IgD-negative memory B cell (primary cell): ENCODE measurements at regions not wholly inside any gene's neighbourhood (a gene's known extent, or its start where the extent isn't known, plus 50 kb on each side); places are given as distances from the start of the nearest gene placed in this dataset.
"Not testable (repeated sequence)": the region's sequence is repeated elsewhere in the genome, so short reads cannot be mapped to it uniquely, and the experiment has no call there.

Source experiments
- H3K27ac Mint-ChIP-seq, 3 donors: one replicate each; pipeline ENCODE4 v1.8.0; 2020 to 2022; ENCODE audit warnings: mild to moderate bottlenecking in 3 of 3, mixed read lengths in 3 of 3, moderate library complexity in 1 of 3
- H3K27me3 Mint-ChIP-seq: one replicate; pipeline ENCODE4 v1.8.0; 2021; ENCODE audit warnings: mixed read lengths
- H3K36me3 Mint-ChIP-seq: one replicate; pipeline ENCODE4 v1.8.0; 2020; ENCODE audit warnings: mild to moderate bottlenecking, mixed read lengths
- H3K4me1 Mint-ChIP-seq, 3 donors: one replicate each; pipeline ENCODE4 v1.8.0; 2020 to 2022; ENCODE audit warnings: mixed read lengths in 3 of 3, mild to moderate bottlenecking in 1 of 3
- H3K4me3 Mint-ChIP-seq, 4 donors: one replicate each; pipeline ENCODE4 v1.8.0; 2020 to 2022; ENCODE audit warnings: mild to moderate bottlenecking in 4 of 4, mixed read lengths in 4 of 4, moderate library complexity in 3 of 4
- H3K9me3 Mint-ChIP-seq, 3 donors: one replicate each; pipeline ENCODE4 v1.8.0; 2020 to 2021; ENCODE audit warnings: mixed read lengths in 3 of 3, mild to moderate bottlenecking in 1 of 3

DNA sequence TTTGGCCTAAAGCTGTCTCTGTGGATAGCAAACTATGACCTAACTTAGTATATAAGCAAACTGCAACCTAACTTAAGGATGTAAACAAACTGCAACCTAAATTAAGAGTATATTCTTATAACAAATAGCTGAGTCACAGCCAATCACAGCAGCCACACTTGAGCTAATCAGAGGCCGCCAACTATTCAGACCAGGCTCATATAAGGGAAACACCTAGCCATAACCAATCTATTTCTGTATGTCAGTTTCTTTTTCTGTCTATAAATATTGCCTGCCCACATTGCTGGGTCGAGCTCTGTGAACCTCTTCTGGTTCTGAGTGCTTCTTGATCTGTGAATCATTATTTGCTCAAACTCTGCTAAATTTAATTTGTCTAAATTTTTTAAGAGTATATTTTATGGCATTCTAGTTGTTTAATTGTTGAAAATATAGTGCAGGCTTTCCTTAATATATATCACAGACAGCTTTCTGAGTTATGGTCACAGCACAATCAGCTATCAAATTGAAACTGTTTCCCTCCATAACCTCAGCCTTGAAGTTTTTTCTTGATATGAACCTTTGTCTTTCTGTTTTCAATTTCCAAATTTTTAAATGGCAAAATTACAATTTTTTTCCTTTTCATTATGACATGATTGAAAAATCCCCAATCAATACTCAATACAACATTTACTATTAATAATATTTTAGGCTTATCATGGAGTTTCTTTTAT is 327.1 kb upstream of the NUDT12 start:
- Mint-ChIP-seq H3K4me1 (no peaks in the 10 kb centered on the region), H3K4me3 (no peak overlapping the region), H3K27ac (no peak overlapping the region), H3K36me3 (no peaks in the 10 kb centered on the region), H3K27me3 (no peaks in the 10 kb centered on the region), H3K9me3 (no peaks in the 10 kb centered on the region)

DNA sequence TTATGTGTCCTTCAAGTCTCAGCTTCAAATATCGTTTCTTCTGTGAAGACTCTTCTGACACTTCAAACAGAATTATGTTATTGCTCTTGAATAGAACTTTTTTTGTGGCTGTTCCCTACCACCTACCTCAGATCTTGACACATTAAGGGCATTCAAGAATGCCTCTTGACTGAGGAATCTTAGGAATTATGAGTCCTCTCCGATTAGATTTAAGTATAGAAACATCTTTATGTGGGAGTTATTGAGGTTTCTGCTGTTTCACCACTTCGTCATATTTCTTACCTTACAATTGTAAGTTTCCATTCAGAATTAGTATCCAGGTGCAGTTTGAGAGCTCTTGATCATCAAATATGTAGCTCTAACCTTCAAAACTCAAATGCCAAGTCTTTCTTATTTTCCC is 324.2 kb upstream of the NUDT12 start:
- no peaks in the 10 kb centered on the region for H3K36me3 Mint-ChIP-seq
- H3K9me3 Mint-ChIP-seq, result no peaks in the 10 kb centered on the region
- H3K4me3 Mint-ChIP-seq, result no peak overlapping the region
- no peaks in the 10 kb centered on the region for H3K4me1 Mint-ChIP-seq
- no peaks in the 10 kb centered on the region for H3K27me3 Mint-ChIP-seq
- H3K27ac Mint-ChIP-seq, result no peak overlapping the region

DNA sequence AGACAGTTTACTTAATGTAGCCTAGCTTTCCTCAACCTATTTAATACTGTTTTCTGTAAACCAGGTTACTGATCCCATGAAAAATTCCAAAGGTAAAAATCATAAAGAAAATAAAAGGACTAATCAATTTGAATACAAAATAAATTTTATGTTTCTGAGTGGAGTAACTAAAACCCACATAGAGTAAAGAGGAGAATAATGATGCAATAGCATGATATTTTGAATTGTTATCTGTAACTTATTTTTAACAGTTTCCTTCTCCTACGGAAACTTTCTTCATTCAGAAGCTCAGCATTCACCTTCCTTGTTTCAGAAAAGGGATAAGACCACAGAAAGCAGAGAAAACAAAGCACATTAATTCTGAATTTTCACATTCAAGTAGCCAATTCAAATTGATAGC is 320.6 kb upstream of the NUDT12 start:
- no peak overlapping the region for H3K27ac Mint-ChIP-seq
- no peaks in the 10 kb centered on the region for H3K27me3 Mint-ChIP-seq
- H3K4me1 Mint-ChIP-seq, result no peaks in the 10 kb centered on the region
- no peak overlapping the region for H3K4me3 Mint-ChIP-seq
- H3K36me3 Mint-ChIP-seq, result no peaks in the 10 kb centered on the region
- peaks cover 0 to 1% (median 0%) of the 10 kb centered on the region in 3 donors for H3K9me3 Mint-ChIP-seq

DNA sequence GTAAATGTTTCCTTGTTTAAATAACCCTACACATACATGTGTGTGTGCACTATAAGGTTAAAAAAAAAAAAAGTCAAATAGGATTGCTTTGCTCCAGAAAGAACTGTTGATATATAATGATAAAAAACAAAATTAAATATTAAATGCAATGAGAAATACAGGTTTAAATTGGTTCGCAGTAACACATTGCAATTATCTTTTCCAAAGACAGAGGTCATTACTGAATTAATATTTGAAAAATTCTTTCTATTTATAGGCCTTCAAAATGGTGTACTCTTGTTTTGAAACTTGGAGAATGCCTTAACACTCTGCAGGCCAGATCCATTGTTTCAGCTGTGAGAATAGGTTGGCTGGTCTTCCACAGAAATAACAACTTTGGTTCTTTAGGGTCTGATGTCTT is 319.0 kb upstream of the NUDT12 start:
- Mint-ChIP-seq H3K27ac (no peak overlapping the region), H3K4me1 (no peaks in the 10 kb centered on the region), H3K27me3 (no peaks in the 10 kb centered on the region), H3K4me3 (no peak overlapping the region), H3K9me3 (peaks cover 0 to 1% (median 0%) of the 10 kb centered on the region in 3 donors), H3K36me3 (no peaks in the 10 kb centered on the region)

DNA sequence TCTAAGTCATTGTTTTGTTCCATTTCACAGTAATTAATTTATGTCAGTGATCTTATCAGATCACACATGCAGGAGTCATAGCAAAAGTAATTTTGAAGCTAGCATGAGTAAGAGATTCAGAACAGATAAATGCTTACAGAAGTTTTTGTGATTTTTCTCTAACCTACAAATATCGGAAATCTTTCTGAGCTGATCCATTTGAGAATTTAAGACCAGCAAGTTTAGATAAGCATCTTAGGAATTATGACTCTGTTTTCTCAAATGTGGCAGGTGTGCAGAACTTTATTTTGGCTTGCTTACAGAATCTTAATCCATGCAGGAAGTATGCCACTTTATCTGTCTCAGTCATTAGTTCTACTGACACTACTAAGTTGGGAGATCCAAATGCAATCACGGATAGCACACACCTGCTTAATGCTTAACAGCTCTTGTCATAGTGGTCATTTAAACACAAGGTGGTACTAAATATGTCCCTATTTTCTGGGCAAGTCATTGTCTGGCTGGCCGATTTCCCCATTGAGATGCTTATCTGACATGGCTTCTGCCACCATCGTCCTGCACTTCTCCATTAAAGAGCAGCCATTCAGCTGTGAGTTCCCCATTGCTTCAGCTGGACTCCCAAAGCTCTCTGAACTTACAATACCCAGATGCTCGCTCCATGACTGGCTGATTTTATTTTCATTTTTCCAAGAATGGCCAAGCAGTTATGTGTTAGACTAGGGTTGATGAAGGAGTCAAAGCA is 305.4 kb upstream of the NUDT12 start:
- Mint-ChIP-seq H3K4me3 (no peak overlapping the region), H3K36me3 (no peaks in the 10 kb centered on the region), H3K27me3 (no peaks in the 10 kb centered on the region), H3K9me3 (peaks cover 0 to 5% (median 3%) of the 10 kb centered on the region in 3 donors), H3K4me1 (no peaks in the 10 kb centered on the region), H3K27ac (no peak overlapping the region)

DNA sequence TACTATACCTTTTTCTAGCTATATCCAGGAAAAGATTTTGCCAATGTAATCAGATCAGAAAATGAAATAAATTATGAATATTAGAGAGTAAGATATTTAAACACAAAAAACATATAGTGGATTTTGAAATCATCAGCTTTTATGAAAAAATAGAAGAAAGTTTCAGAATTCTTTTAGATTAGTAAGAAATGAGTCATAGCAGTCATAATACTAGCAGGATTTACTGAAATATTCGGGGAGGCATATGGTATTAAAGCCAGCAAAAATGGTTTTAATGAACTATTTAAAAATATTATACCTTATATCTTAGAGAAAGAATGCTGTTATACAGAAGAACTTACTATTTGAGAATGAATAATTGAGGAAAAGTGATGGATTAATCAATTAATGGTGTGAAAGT is 303.6 kb upstream of the NUDT12 start:
- Mint-ChIP-seq H3K4me3 (no peak overlapping the region), H3K4me1 (no peaks in the 10 kb centered on the region), H3K27ac (no peak overlapping the region), H3K27me3 (no peaks in the 10 kb centered on the region), H3K36me3 (no peaks in the 10 kb centered on the region), H3K9me3 (peaks cover 0 to 8% (median 3%) of the 10 kb centered on the region in 3 donors)

DNA sequence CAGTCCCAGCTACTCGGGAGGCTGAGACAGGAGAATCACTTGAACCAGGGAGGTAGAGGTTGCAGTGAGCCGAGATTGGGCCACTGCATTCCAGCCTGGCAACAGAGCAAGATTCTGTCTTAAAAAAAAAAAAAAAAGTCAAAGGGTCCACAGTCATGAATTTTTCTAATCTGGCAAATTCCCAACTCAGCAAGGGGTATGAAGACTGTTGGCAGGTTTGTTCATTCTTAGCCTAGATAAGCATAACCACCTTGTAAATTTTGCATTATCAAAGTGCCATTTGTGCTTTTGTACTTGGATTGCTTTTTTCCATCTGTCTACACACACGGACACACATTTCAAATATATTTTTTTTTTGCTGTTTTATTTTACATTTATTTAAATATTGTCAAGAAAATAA is 299.8 kb upstream of the NUDT12 start:
- Mint-ChIP-seq H3K27me3 (no peaks in the 10 kb centered on the region), H3K4me1 (no peaks in the 10 kb centered on the region)

DNA sequence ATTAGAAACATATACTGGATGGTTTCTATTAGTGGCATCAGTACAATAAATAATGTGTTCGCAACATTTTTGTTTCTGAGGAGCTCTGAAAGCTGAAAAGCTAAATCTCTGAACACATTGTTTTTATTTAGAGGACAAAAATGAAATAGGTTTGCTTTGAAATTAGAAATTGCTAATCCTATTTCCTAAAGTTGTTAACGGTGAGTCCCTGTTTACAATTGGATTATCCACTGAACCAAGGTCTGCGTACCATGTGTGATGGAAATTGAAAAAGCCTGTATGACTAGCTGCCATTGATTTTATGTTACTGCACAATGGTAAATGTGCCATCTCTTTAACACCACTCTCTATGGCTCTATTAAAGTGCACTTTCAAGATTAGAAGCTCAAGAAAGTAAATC is 297.7 kb upstream of the NUDT12 start:
- H3K36me3 Mint-ChIP-seq, result no peaks in the 10 kb centered on the region
- H3K27me3 Mint-ChIP-seq, result no peaks in the 10 kb centered on the region
- no peak overlapping the region for H3K4me3 Mint-ChIP-seq
- no peaks in the 10 kb centered on the region for H3K4me1 Mint-ChIP-seq
- no peak overlapping the region for H3K27ac Mint-ChIP-seq
- peaks cover 0 to 9% (median 8%) of the 10 kb centered on the region in 3 donors for H3K9me3 Mint-ChIP-seq

More for the DNA sequence above, 299.8 kb upstream of the NUDT12 start:
- Mint-ChIP-seq H3K36me3 (no peaks in the 10 kb centered on the region), H3K9me3 (peaks cover 0 to 5% (median 5%) of the 10 kb centered on the region in 3 donors), H3K27ac (no peak overlapping the region), H3K4me3 (no peak overlapping the region)

DNA sequence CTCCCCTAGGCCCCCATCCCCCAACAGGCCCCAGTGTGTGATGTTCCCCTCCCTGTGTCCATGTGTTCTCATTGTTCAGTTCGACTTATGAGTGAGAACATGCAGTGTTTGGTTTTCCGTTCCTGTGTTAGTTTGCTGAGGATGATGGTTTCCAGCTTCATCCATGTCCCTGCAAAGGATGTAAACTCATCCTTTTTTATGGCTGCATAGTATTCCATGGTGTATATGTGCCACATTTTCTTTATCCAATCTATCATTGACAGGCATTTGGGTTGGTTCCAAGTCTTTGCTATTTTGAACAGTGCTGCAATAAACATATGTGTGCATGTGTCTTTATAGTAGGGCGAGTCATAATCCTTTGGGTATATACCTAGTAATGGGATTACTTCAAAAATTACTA is 295.8 kb upstream of the NUDT12 start:
- H3K36me3 Mint-ChIP-seq, H3K27me3 Mint-ChIP-seq, H3K4me1 Mint-ChIP-seq, H3K27ac Mint-ChIP-seq, H3K4me3 Mint-ChIP-seq: not testable (repeated sequence)
- peaks cover 0 to 11% (median 8%) of the 10 kb centered on the region in 3 donors for H3K9me3 Mint-ChIP-seq

DNA sequence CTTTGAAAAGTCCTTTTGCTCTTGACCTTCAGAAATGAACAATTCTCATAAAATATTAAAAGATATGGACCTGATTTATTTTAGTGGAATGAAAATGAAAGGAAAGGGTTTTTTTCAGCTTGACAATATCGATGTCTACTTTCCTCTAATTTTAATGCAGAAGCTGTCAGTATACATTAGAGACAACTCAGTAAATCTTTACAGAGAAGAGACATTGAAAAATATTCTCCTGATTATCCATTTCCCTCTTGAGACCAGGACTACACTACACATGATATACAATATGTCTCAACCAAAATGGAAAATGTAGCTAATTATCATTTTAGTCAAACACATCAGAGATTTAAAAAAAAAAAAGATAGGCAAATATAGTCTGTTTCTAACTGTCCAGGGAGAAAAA is 288.5 kb upstream of the NUDT12 start:
- H3K27me3 Mint-ChIP-seq, result no peaks in the 10 kb centered on the region
- no peaks in the 10 kb centered on the region for H3K36me3 Mint-ChIP-seq
- peaks cover 0 to 2% (median 0%) of the 10 kb centered on the region in 3 donors for H3K4me1 Mint-ChIP-seq
- no peak overlapping the region for H3K4me3 Mint-ChIP-seq
- peaks cover 2 to 12% (median 3%) of the 10 kb centered on the region in 3 donors for H3K9me3 Mint-ChIP-seq
- no peak overlapping the region for H3K27ac Mint-ChIP-seq

DNA sequence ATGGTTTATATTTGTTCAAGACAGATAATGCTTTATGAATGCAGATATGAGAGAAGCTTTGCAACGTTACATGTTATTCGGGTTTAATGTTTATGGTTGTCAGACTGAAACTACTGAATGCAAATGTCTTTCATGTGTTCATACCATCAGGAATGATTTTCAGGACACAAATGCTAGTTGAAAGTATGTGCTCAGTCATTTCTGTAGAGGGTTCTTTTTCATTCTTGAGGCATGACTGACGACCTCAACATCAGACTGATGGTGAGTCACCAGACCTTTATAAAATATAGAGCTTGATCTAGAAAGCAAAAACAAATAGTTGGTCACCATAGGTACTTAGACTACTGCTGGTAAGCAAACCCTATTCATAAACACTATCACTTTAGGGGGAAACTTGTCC is 287.3 kb upstream of the NUDT12 start:
- Mint-ChIP-seq H3K27ac (no peak overlapping the region), H3K4me3 (no peak overlapping the region), H3K36me3 (no peaks in the 10 kb centered on the region), H3K27me3 (no peaks in the 10 kb centered on the region), H3K9me3 (peaks cover 2 to 8% (median 3%) of the 10 kb centered on the region in 3 donors), H3K4me1 (peaks cover 0 to 2% (median 0%) of the 10 kb centered on the region in 3 donors)

DNA sequence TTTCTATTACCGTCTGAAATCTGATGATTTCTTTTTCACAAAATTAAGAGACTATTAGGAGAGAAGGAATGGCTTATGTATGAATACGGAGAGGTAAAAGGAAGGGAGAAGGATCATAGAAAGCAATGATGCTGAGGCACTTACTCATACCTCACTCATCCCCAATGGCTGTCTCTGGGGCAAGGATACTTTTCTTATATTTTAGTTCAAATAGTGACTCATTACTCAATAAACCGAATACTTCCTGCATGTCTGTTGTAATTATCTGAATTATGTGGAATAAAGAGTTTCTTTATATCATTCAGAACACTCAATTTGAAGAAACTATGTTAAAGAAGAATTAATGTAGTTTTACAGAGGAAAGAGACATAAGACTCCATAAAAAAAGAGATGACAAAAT is 284.5 kb upstream of the NUDT12 start:
- Mint-ChIP-seq H3K36me3 (no peaks in the 10 kb centered on the region), H3K4me3 (no peak overlapping the region), H3K27ac (no peak overlapping the region)

DNA sequence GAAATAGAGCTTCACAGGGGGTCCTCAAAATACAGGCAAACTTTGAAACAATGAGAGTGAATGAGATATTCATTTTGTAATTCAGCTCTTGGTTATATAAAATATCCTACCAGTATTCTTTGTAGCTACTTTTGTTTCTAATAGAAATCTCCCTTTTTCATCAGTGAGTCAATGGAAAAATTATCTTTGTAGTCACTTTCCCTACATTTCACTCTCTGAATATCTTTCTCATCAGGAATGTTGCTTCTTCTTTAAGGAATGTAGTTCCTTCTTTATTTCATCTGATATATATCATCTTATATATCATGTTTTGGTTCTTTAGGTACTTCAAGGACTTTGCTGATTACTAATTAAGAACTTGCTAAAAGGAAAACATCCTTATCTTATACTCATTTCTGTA is 280.3 kb upstream of the NUDT12 start:
- no peak overlapping the region for H3K27ac Mint-ChIP-seq
- peaks cover 0 to 2% (median under 1%) of the 10 kb centered on the region in 3 donors for H3K9me3 Mint-ChIP-seq
- no peaks in the 10 kb centered on the region for H3K27me3 Mint-ChIP-seq
- H3K4me1 Mint-ChIP-seq, result no peaks in the 10 kb centered on the region
- no peaks in the 10 kb centered on the region for H3K36me3 Mint-ChIP-seq
- no peak overlapping the region for H3K4me3 Mint-ChIP-seq

More for the DNA sequence above, 284.5 kb upstream of the NUDT12 start:
- Mint-ChIP-seq H3K4me1 (peaks cover 0 to 2% (median 0%) of the 10 kb centered on the region in 3 donors), H3K9me3 (peaks cover 2 to 5% (median 3%) of the 10 kb centered on the region in 3 donors), H3K27me3 (no peaks in the 10 kb centered on the region)

DNA sequence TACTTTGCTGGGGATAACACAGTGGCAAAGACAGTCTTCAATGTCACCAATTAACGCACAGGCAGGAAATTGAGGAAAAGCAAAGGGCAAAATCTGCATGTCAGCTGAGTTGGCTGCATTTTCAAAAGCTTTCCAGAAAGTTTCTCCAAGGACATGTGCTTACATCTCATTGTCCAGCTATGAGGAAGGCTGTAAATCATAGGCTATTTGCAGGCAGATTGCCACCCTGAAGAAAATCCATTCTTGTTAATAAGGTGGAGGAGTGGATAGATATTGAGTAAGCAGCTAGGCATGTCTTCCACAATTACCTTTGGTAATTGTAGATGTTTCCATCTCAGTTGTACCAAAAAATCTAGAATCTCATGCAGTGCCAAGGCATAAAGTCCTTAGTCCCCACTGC is 278.0 kb upstream of the NUDT12 start:
- Mint-ChIP-seq H3K27ac (no peak overlapping the region), H3K27me3 (no peaks in the 10 kb centered on the region), H3K36me3 (no peaks in the 10 kb centered on the region), H3K9me3 (peaks cover 0 to 2% (median 1%) of the 10 kb centered on the region in 3 donors), H3K4me3 (peak overlapping the region in 1 of 4 donors; percentile 26), H3K4me1 (no peaks in the 10 kb centered on the region)

DNA sequence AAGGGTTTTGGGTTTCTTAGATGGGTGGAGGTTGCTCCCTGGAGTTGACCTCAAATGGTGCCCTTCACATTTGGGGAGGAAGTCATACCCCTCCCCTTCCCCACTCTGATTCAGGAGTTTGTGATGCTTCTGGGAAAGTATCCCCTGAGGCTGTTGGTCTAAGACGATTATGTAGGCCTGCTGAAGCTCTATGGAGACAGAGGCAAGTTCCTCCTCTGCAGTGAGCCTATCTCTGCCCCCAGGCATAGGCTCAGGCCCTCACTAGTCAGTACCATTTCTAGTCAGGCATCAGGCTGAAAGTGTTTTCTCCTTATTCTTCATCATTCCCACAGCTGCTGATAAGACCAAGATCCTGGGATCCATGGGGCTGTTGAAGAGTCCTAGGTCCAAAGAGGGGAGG is 271.6 kb upstream of the NUDT12 start:
- Mint-ChIP-seq H3K27ac (no peak overlapping the region), H3K27me3 (no peaks in the 10 kb centered on the region), H3K4me3 (no peak overlapping the region), H3K36me3 (no peaks in the 10 kb centered on the region), H3K4me1 (no peaks in the 10 kb centered on the region), H3K9me3 (peaks cover 0 to 2% (median 1%) of the 10 kb centered on the region in 3 donors)

DNA sequence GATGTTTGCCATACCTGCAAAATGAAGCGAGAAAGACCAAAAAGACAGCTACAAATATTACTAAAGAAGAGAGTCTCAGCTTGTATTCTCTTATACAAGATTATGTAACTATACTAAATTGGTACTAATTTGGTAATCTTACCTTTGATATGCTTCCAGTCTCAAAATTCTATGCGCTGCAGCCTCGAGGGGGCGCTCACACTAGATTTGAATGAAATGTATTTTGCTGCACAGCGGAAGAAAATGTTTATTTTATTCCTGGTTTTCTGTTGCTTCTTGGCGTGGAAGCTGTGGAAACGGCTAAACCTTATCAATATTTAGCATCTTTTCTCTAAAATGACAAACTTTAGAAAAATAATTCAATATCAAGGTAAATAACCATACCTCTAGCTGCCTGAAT is 267.0 kb upstream of the NUDT12 start:
- Mint-ChIP-seq H3K27ac (no peak overlapping the region), H3K4me1 (no peaks in the 10 kb centered on the region)

More for the DNA sequence above, 267.0 kb upstream of the NUDT12 start:
- H3K4me3 Mint-ChIP-seq, result no peak overlapping the region
- no peaks in the 10 kb centered on the region for H3K27me3 Mint-ChIP-seq
- peaks cover 0 to 8% (median 3%) of the 10 kb centered on the region in 3 donors for H3K9me3 Mint-ChIP-seq
- H3K36me3 Mint-ChIP-seq, result no peaks in the 10 kb centered on the region
